Medulla oblongata (tissue), 1 donor: ENCODE measurements at regions not wholly inside any gene's neighbourhood (a gene's known extent, or its start where the extent isn't known, plus 50 kb on each side); places are given as distances from the start of the nearest gene placed in this dataset.

ENCODE experiments used
- DNase-seq: peaks from one replicate; pipeline ENCODE4 v3.0.0-alpha.2; 2015; ENCODE audit errors: extremely low spot score

DNA sequence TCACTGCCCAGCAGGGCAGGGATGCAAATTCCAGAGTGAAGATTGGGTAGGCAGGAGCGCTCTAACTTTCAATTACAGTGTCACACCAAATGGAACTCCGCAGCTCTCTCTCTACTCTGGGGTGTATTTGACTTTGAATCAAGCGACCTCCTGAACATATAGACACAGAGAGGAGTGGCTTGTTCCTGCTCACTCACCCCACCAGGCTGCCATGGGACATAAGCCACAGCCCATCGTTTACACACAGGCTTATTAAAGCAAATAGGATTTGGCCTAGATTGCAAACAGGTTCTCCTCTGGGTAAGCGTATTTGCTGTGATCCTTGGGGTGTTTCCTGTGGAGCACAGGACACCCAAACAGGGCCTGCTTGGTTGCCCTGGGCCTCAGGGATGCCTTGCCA lies 281.6 kb upstream of the CCL2 start:
- no peak for DNase-seq

DNA sequence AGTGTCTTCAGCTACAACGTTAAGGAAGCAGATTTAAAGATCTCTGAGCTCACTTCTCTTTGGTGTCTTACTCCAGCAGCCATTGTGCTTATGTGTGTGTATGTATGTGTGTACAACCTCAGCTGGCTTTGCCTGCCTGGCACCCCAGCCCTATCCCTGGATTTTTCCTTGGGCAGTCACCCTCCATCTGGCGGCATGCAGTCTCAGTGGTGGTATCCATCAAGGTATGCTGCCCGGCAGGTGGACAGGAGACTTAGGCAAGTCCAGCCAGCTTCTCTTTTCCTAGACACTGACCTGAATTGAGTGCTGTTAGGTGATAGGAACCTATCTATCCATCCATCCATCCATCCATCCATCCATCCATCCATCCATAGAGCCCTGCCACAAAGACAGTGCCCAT lies 280.8 kb upstream of the CCL2 start:
- no peak for DNase-seq

DNA sequence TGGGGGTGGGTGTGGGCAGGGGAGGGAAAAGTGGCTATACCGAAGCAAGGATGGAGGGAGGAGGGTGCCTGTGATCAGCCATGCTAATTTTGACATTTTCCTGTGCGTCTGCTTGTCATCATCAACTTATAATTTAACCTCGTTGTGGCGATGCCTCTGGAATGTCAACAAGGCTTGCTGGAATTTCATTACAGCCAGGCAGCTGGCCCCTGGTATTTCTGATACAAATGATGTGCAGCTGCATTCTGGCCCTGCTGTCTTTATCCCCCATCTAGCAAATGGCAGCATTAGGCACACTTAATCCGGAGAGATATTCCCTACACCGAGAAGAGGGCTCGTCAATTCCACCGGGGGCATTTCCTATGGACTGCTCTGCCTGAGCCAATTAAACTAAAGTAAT lies 278.3 kb upstream of the CCL2 start:
- no peak for DNase-seq

DNA sequence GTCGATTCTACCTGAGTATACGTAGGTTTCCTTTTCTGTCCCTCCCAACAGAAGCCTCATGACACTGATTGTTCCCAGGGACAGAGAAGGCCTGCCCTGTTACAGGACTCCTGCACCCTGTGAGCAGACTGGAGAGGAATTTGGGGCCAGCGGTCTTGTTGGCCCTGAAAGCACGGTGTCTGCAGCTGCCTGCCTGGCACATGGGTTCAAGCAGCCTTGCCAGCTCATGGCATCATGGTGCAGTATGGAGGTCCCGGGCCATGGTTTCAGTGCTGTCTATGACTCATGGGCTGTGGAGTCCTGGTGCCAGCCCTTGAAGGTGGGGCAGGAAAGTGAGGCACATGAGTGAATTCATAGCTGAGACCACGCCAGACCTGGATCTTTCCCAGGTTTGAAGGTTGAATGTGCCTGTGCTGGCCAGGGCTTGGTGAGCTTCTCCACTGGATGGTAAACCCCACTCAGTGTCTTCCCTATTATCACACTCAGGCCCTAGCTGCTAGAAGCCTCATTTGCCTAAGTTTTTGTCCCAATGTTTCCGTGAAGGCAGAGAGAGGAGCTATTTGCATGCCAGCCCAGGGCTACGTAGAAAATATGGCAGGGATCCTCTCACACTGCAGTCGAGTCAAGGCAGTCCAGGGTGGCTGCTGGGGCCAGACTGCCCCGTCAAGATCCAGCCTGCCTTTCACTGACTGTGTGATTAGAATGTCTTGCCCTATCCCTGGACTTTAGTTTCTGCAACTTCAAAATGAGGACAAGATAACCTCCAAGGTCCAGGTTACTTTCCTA lies 277.2 kb upstream of the CCL2 start:
- no peak for DNase-seq

DNA sequence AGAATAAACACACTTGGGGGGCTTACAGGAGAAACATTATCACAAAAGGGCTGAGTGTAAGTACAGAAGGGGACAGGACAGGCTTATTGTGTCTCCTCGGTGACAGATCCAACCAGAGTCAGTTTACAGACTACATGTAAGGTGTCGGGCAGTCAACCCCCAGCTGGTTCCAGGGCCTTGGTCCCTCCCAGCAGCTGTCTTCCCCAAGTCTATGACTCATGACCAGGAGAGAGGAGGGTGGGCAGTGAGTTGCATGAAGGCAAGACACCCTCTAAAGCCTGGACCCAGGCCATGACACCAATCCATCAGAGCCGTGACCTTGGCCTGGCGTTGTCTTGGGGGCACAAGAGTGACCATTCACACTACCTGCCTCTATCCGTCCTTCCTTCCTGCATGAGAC lies 276.2 kb upstream of the CCL2 start:
- no peak for DNase-seq

DNA sequence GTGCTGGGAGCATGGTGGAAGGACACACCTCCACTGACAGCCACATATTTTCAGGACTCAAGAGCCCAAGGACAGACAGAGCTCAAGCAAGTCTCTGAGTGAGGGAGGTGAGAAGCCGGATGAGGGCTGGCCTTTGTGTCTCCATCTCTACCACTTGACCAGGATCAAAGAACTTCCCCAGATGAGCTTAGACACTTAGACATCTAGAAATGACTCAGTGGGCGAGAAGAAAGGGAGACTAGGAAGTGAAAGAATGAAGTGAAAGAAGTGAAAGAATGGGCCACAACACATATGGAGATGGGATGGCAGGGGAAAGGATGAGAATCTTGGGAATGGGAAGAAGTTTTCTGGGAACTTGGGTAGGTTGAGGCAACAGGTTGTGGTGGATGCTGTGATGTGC lies 274.9 kb upstream of the CCL2 start:
- DNase-seq, result peak; percentile 37

DNA sequence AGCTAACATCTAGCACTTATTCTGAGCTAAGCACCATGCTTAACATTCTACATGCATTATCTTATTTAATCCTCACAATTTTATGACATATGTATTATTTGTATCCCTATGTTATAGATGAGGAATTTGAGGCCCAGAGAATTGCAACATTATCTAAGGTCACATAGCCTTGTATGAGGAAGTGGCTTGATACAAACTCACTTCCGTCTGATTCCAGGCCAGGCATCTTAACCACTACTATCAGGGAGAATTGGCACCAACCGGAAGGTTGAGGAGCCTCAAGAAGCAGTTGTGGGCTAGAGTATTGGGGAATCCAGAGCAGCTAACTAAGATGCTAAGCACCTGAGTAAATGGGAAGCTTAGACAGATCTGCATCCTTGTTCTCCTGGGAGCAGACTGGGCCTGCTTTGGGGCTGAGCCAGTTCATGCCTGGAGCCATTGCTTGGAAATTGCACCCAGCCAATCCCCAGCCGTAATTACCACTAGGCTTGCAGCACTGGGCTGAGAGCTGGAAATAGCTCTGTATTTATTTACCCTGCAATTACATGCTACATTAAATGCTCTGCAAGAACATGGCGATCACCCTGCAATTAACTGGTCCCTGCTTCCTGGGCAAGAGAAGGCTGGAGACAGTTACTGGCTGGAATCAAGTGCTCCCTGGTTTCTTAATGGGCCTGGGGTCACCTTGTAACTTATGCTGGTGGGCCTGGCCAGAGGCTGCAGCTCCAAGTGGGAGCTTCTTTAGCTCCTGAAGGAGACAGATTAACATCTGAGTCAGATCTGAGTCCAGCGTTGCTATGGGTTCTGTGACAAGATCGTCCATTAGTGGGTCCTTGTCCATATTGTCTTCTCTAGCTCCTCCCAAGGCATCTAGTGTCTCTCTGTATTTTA lies 273.1 kb upstream of the CCL2 start:
- DNase-seq, result peak; percentile 26

DNA sequence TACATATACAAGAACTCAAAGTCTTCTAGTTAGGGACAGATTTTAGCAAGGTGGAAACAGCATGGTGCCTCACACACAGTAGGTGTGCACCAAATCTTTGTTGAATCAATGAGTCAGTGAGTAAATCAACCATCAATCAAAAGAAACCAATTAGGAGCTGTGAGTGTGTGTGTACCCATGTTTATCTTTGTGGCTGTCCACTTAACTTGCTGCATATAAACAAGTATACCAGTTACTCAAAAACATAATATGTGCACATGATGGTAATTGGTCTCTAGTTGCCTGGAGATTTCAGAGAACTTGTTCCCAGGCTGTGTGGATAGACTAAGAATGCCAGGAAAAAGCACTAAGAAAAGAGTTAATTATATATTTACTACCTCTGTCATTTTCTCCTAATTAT lies 272.2 kb upstream of the CCL2 start:
- DNase-seq, result no peak

DNA sequence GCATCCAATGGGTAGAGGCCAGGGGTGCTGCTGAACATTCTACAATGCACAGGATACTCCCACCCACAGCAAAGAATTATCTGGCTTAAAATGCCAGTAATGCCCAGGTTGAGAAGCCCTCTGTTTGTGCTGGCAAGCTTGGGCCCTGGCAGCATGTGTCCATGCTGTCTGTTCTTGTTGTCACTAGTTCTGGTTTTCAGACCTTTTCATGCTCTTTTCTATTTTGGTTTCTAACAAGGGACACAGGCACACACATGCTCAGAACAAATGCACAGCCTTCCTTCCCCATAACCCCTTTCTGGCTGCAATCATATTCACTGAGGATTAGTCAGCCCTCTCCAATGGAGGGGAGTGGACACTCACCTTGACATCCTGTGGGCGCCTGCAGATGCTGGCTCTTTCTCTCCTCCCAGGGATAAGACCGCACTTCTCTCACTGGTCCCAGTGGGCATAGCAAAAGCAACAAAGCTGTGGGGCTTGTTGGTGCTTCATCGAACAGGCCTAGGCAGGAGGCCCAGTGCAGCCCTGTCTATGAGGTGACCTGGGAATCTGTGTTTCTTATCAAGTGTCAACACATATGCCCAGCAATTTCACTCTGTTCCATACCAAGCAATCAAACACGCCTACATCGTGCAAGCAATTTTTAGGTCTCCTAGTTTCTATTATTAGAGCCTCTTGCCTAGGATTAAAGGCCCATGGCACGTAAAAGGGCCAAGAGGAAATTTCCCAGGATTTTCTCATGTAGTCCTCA lies 271.1 kb upstream of the CCL2 start:
- DNase-seq, result no peak

DNA sequence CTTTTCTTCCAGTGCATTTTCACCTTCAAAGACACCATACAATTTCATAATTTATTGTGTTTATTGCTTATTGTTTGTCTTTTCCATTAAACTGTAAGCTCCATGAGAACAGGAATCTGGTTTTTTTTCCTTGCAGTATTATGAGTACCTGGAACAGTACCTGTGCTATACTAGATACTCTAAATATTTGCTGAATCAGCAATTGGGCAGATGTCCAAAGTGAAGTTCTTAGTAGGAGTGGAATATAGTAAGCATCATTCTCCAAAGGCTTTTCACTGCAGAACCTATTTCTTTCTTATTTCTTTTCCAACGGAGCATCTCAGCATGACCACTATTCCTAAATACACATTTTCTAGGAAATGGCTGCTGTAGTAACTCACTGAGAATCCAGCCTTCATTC lies 269.0 kb upstream of the CCL2 start:
- DNase-seq, result no peak

DNA sequence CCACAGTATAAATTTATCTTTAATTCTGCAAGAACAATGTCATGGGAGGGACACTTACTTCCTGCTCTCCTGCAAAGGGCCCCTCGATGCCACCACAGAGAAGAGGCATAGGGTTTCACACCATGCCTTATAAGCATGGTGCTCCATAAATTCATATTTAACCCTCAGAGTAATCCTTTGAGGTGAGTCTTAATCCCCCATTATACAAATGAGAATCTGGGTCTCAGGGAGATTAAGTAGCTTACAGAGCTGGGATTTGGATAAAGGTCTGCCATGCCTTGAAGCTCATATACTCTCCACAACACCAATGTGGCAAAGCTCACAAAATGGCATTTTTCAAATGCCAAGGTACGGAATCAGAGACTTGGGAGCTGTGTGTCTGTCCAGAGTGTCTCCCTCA lies 268.5 kb upstream of the CCL2 start:
- DNase-seq, result no peak

DNA sequence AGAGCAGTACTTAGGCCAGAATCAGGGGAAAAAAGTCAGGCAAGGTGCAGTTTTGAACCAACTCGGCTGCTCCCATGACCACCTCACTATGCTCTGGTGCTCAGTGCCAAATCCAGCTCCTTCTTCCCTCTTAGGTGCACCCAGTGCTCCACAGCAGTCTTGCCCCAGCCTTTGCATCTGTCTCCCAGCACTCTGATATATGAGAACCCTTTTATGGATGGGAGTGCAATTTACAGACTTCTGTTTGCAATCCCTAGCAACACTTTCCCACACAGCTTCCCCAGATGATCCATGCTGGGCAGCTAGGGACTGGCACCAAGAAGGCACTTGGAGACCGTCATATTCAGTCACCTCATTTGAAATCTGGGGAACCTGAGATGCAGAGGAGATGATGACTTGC lies 267.9 kb upstream of the CCL2 start:
- DNase-seq, result no peak

DNA sequence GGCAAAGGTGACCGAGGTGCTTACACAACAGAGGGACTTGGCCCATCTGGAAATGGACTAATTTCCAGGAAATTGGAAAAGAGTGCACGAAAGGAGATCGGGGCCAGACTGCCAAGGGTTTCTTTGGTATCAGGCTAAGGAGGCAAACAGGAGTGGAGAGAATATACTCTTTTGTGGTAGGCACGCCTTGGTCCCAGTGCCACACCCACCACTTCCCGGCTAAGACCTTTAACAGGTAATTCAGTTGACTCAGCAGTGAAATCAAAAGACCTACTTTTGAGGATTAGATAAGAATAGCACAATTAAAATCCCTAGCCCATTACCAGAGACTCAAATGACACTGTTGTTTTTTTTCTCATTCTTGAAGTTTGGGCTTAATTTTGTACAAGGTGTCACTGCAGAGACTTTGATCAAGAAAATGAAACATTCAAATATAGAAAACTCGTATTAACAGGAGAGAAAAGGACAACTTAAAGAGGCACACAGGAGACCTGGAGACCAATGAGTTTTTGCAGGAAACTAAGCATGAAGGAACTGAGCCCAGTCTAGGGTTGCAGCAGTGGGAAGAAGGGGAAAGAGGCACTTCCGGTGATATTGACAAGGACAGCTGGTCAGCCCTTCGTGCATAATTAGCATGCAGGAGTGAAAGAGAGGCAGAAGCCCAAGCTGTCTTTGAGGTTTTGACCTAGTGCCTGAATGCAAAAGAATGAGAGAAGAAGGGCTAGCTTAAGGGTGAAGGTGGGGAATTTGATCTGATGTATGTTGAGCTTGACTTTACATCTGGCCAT lies 265.5 kb upstream of the CCL2 start:
- no peak for DNase-seq

DNA sequence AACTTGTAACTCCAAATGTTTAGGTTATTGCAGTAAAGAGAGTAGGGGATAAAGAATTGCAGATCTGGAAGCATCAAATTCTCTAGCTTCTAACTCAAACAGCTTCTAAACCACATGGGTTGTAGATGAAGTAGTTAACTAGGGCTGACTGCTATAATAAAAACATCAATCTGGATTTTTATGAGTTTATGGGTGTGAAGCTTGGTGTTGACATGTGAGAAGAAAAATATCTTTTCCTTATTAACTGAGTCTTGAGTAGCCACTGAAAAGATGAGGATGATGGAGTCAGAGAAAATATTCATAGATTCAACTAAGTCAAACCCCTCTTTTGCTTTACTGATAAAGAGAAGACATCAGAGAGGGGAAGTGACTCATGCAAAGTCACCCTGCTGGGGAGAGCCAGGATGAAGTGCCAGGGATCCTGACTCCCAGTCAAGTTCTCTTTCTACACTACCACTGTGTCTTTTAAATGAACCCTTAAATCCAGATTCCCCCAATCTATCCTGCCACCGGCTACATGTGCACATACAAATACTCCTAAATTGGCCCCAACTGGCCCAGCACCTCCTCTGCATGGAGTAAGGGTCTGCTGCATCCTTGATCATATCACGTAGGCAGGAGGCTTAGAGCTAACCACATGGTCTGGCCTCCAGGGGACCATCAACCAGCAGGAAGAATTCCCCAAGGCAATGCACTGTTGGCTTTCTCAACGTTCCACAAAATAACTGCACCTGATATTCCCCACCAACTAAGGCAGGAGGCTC lies 264.0 kb upstream of the CCL2 start:
- DNase-seq, result no peak

DNA sequence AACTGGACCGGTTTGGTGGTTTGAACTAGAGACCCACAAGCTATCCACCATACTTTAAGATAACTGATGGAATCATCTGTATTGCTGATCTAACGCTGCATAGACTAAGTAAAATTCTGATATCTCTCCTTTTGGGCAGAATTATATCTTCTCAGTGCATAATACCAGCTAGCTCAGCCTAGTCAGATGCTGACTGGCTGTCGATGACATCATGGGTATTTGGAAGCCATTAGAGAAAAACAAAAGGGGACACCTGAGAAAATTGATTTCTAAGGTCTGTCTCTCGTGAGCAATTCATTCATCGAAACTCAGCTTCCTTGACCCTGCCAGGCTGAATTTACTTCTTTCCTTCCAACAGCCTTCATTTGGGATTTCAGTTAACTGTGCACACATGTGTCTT lies 263.0 kb upstream of the CCL2 start:
- DNase-seq, result no peak

DNA sequence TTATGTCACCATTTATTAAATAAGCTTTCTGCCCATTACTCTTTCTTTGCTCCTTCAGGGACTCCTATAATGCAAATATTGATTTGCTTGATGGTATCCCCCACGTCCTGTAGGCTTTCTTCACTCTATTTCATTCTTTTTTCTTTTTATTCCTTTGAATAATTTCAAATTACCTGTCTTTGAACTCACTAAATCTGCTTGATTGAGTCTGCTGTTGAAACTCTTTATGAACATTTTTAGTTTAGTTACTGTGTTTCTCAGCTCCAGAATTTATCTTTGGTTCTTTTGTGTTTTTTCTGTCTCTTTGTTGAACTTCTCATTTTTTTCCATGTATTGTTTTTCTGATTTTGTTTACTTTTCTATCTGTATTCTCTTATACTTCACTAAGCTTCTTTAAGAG lies 254.4 kb upstream of the CCL2 start:
- no peak for DNase-seq

DNA sequence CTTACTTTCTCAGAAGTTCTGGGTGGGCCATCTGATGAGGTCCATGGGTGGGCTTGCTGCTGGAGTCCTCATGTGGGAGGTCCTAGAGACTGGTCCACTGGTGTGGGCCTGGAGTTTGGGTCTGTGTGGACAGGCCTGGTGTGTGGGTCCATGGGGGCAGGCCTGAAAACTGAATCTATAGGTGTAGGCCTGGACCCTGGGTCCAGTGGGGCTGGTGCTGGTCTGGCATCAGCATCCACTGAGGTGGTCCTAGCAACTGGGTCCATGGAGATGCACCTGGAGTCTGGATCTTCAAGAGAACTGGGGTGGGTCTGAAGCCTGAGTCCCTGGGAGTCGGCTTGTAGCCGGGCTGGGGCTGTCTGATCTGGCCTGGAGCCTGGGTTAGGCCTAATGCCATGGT lies 253.8 kb upstream of the CCL2 start:
- no peak for DNase-seq

DNA sequence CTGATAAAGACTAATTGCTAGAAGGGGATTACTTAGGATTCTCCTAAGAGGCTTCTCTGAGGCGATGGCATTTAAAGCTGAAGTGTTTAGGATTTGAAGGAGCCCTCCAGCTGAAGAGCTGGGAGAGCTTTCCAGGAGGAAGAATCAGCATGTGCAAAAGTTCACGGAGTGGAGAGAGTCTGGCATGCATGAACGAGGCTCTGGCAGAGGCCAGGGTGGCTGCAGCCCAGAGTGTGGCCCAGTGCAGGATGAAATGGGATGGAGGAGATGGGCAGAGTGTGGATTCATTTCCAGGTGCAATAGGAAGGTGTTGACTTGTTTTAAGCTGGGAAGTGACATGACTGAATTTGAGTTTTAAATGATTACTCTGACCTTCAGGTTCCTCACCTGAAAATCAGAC lies 249.0 kb upstream of the CCL2 start:
- no peak for DNase-seq

DNA sequence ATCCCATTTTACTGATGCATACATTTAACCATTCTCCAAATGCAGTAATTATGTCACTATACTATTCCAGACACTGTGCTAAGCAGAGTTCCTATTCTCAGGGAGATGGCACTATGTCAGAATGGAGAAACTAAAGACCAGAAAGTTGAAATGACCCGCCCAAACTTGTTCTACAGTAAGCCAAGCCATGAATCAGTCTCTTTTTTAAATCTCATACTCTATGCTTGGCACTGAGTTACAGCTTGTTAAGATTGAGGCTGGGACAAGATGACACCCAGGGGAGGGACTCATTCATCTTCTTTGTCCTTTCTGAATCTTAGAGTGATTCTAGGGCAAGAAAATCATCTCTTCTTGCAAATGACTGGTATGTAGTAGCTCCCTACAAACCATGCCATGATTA lies 247.0 kb upstream of the CCL2 start:
- no peak for DNase-seq

DNA sequence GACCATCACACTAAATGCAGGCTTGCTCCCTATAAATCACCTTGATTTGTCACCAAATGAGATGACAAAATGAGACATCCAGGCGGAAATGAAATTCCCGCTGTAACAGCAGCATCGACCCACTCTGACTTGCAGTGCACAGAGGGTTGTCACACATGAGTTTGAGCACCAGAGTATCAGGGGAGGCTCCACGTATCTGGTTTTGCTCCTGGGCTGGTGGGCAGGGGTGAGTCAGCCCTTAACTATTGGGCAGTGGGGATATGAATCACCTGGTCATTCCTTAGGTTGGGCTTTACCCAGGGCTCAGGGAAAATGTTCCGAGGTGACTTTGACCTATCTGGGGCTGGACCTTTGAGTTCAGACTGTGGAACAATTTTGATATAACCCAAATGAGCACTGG lies 245.2 kb upstream of the CCL2 start:
- no peak for DNase-seq

DNA sequence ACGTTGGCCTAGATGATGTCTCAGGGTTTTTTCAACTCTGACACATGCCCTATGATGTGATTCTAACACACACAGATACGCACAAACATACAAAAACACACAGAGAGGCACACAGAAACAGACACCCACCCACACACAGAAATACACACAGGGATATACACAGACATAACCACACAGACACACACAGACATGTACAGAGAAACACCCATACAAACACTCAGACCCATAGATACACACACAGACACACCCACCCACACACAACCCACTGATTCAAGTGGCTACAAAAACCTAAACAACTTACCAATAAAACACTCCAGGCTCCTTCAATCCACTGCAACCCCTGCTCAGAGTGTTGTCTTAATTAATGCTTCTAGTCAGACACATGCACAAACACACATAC lies 244.6 kb upstream of the CCL2 start:
- no peak for DNase-seq
